H1 (cell line): ENCODE measurements at regions not wholly inside any gene's neighbourhood (a gene's known extent, or its start where the extent isn't known, plus 50 kb on each side); places are given as distances from the start of the nearest gene placed in this dataset.
A peak's percentile ranks its signal among the peaks of the same experiment; 100 is the strongest.

ENCODE experiments used
- CTCF ChIA-PET: fragments of 300-600 bp; sonication (Branson Sonifier 250); formaldehyde crosslinking; loops from one replicate; lab custom pipeline; 2021; ENCODE audit not compliant: partially characterized antibody; lab: Charles Lee
- POLR2A ChIA-PET: fragments of 300-600 bp; sonication (Branson Sonifier 250); formaldehyde crosslinking; loops from one replicate; lab custom pipeline; 2021; ENCODE audit warnings: inconsistent platforms; ENCODE audit not compliant: partially characterized antibody; lab: Charles Lee
- DNase-seq, 2 experiments: peaks; one replicate each; pipeline versions ENCODE4 v3.0.0 to v3.0.0-alpha.2; 2010 to 2022; ENCODE audit warnings: low spot score in 2 of 2, low read depth in 1 of 2, mixed read lengths in 1 of 2
- FAIRE-seq: peaks from 2 replicates; lab custom pipeline; 2011; peaks lifted over from hg19 to GRCh38; lab: Jason Lieb, UNC
- H2AFZ ChIP-seq: 2 replicates; pipeline ENCODE4 v1.8.1; 2012; ENCODE audit warnings: low read length, inconsistent platforms
- H2AK5ac ChIP-seq: 2 replicates; pipeline ENCODE4 v1.6.1; 2013; ENCODE audit warnings: low read depth, low read length
- H2BK120ac ChIP-seq: replicated peaks from 2 replicates; pipeline ENCODE3; 2013; ENCODE audit warnings: low read depth, low read length, inconsistent platforms
- H2BK12ac ChIP-seq: 2 replicates; pipeline ENCODE4 v1.6.1; 2013; ENCODE audit warnings: low read depth, low read length
- H2BK15ac ChIP-seq: 2 replicates; pipeline ENCODE4 v1.6.1; 2013; ENCODE audit warnings: low read length
- H2BK20ac ChIP-seq: 2 replicates; pipeline ENCODE4 v1.6.1; 2013; ENCODE audit warnings: low read length
- H2BK5ac ChIP-seq: 2 replicates; pipeline ENCODE4 v1.6.1; 2013; ENCODE audit warnings: low read depth, low read length
- H3K14ac ChIP-seq: 2 replicates; pipeline ENCODE4 v1.6.1; 2013; ENCODE audit warnings: inconsistent platforms; ENCODE audit not compliant: insufficient read length
- H3K18ac ChIP-seq: 2 replicates; pipeline ENCODE4 v1.6.1; 2013; ENCODE audit warnings: low read length; ENCODE audit errors: extremely low read depth
- H3K23ac ChIP-seq: 2 replicates; pipeline ENCODE4 v1.6.1; 2013; ENCODE audit warnings: inconsistent platforms; ENCODE audit not compliant: insufficient read length
- H3K23me2 ChIP-seq: 2 replicates; pipeline ENCODE4 v1.6.1; 2013; ENCODE audit warnings: low read depth, low read length
- H3K27ac ChIP-seq: 2 replicates; pipeline ENCODE4 v1.6.1; 2011; ENCODE audit warnings: low read depth, low read length, inconsistent platforms
- H3K27me3 ChIP-seq, 4 experiments: replicated peaks in 1 of 4; 1 replicate in 1 of 4; 2 replicates in 3 of 4; pipeline versions ENCODE4 v1.6.1 to v1.8.1; 2011 to 2013; ENCODE audit warnings: low read length in 3 of 4, mild to moderate bottlenecking in 3 of 4, inconsistent platforms in 2 of 4, mixed read lengths in 2 of 4, moderate library complexity in 1 of 4; ENCODE audit not compliant: control insufficient read depth in 3 of 4, insufficient read depth in 3 of 4; ENCODE audit errors: extremely low read depth in 1 of 4
- H3K36me3 ChIP-seq, 4 experiments: 2 replicates each; pipeline versions ENCODE4 v1.6.1 to v1.8.1; 2011 to 2013; ENCODE audit warnings: mild to moderate bottlenecking in 4 of 4, low read length in 3 of 4, moderate library complexity in 2 of 4, control low read depth in 1 of 4, inconsistent platforms in 1 of 4; ENCODE audit not compliant: insufficient read depth in 4 of 4, control insufficient read depth in 2 of 4
- H3K4ac ChIP-seq: replicated peaks from 2 replicates; pipeline ENCODE3; 2013; ENCODE audit warnings: low read length, low read depth, mixed read lengths, inconsistent platforms; ENCODE audit not compliant: insufficient read length
- H3K4me1 ChIP-seq, 4 experiments: replicated peaks in 1 of 4; 1 replicate in 1 of 4; 2 replicates in 3 of 4; pipeline versions ENCODE4 v1.6.1 to v1.8.1; 2011 to 2013; ENCODE audit warnings: low read length in 3 of 4, inconsistent platforms in 2 of 4, mixed read lengths in 1 of 4; ENCODE audit not compliant: insufficient read depth in 4 of 4, control insufficient read depth in 3 of 4
- H3K4me2 ChIP-seq, 2 experiments: 2 replicates each; pipeline versions ENCODE4 v1.6.1 to v1.8.1; 2011 to 2013; ENCODE audit warnings: low read depth in 2 of 2, low read length in 2 of 2, control low read depth in 1 of 2, inconsistent platforms in 1 of 2, mild to moderate bottlenecking in 1 of 2; ENCODE audit not compliant: insufficient read depth in 1 of 2
- H3K4me3 ChIP-seq, 4 experiments: fragments of 200-600, 300-600 bp in 1 of 4; sonication (generic), shearing (Covaris generic), sonication (Bioruptor Twin) in 1 of 4; 2 replicates each; pipeline versions ENCODE4 v1.5.1 to v1.8.1; 2011 to 2016; ENCODE audit warnings: low read length in 4 of 4, low read depth in 3 of 4, control low read depth in 2 of 4, inconsistent platforms in 2 of 4, mild to moderate bottlenecking in 2 of 4, mixed read lengths in 1 of 4, moderate library complexity in 1 of 4; ENCODE audit not compliant: insufficient read depth in 2 of 4; ENCODE audit errors: extremely low read depth in 1 of 4
- H3K56ac ChIP-seq: replicated peaks from 2 replicates; pipeline ENCODE3; 2013; ENCODE audit warnings: low read depth, mild to moderate bottlenecking, mixed read lengths, low read length, inconsistent platforms; ENCODE audit not compliant: insufficient read length
- H3K79me1 ChIP-seq: 2 replicates; pipeline ENCODE4 v1.6.1; 2013; ENCODE audit warnings: low read depth, low read length, control low read depth
- H3K79me2 ChIP-seq, 2 experiments: 2 replicates each; pipeline versions ENCODE4 v1.6.1 to v1.8.1; 2012 to 2013; ENCODE audit warnings: low read length in 2 of 2, mild to moderate bottlenecking in 2 of 2, inconsistent platforms in 1 of 2; ENCODE audit not compliant: insufficient read depth in 2 of 2, control insufficient read depth in 1 of 2
- H3K9ac ChIP-seq, 4 experiments: replicated peaks in 1 of 4; 1 replicate in 1 of 4; 2 replicates in 3 of 4; pipeline versions ENCODE4 v1.6.1 to v1.8.1; 2011 to 2013; ENCODE audit warnings: low read depth in 3 of 4, low read length in 3 of 4, control low read depth in 2 of 4, mild to moderate bottlenecking in 2 of 4, moderate library complexity in 2 of 4, inconsistent platforms in 1 of 4; ENCODE audit errors: extremely low read depth in 1 of 4
- H3K9me3 ChIP-seq, 2 experiments: 2 replicates each; pipeline versions ENCODE4 v1.6.1 to v1.8.1; 2012 to 2013; ENCODE audit warnings: mild to moderate bottlenecking in 2 of 2, moderate library complexity in 2 of 2, control low read depth in 1 of 2, inconsistent platforms in 1 of 2, low read depth in 1 of 2, low read length in 1 of 2, mixed read lengths in 1 of 2; ENCODE audit not compliant: insufficient read depth in 2 of 2
- H4K20me1 ChIP-seq, 2 experiments: replicated peaks in 1 of 2; 2 replicates each; pipeline versions ENCODE3 to v1.8.1; 2011 to 2013; ENCODE audit warnings: inconsistent platforms in 2 of 2, low read length in 2 of 2, mild to moderate bottlenecking in 1 of 2; ENCODE audit not compliant: insufficient read depth in 2 of 2, control insufficient read depth in 1 of 2
- H4K5ac ChIP-seq: 2 replicates; pipeline ENCODE4 v1.6.1; 2013; ENCODE audit warnings: low read length, low read depth, mixed read lengths, inconsistent platforms; ENCODE audit not compliant: insufficient read length
- H4K8ac ChIP-seq: 2 replicates; pipeline ENCODE4 v1.8.0; 2013; ENCODE audit warnings: mild to moderate bottlenecking, moderate library complexity, low read length, inconsistent platforms; ENCODE audit not compliant: insufficient read depth; ENCODE audit errors: extremely low read depth
- H4K91ac ChIP-seq: replicated peaks from 2 replicates; pipeline ENCODE3; 2013; ENCODE audit warnings: low read length, mixed read lengths, inconsistent platforms; ENCODE audit not compliant: insufficient read length
- CHD2 ChIP-seq: IDR thresholded peaks from 2 replicates; pipeline ENCODE4 v1.6.1; 2012; ENCODE audit warnings: low read length, improper control_type of control experiment
- RFX5 ChIP-seq: IDR thresholded peaks from 2 replicates; pipeline ENCODE4 v1.6.1; 2011; ENCODE audit warnings: low read depth, low read length, improper control_type of control experiment, borderline replicate concordance
- TCF12 ChIP-seq: IDR thresholded peaks from 2 replicates; pipeline ENCODE4 v1.6.1; 2011; ENCODE audit warnings: low read depth, mild to moderate bottlenecking, low read length
- WGBS, 2 experiments: shearing (Covaris generic) in 1 of 2; methylation state at CpG; one replicate each; pipeline versions ENCODE4 v1.1.6 to v1.1.7; 2013 to 2015; ENCODE audit warnings: low lambda C conversion rate in 2 of 2, mixed read lengths in 2 of 2, inconsistent platforms in 1 of 2, low coverage in 1 of 2, missing lambda C conversion rate in 1 of 2; ENCODE audit not compliant: insufficient replicate concordance in 2 of 2, insufficient coverage in 1 of 2, insufficient read length in 1 of 2; ENCODE audit errors: extremely low coverage in 1 of 2, missing lambda C conversion rate in 1 of 2; 5-methylcytosine and 5-hydroxymethylcytosine counted together
- TF ChIP-seq, protein P1 (sequence below): IDR thresholded peaks from 2 replicates; pipeline ENCODE4 v1.6.1; 2012; ENCODE audit warnings: inconsistent platforms

DNA sequence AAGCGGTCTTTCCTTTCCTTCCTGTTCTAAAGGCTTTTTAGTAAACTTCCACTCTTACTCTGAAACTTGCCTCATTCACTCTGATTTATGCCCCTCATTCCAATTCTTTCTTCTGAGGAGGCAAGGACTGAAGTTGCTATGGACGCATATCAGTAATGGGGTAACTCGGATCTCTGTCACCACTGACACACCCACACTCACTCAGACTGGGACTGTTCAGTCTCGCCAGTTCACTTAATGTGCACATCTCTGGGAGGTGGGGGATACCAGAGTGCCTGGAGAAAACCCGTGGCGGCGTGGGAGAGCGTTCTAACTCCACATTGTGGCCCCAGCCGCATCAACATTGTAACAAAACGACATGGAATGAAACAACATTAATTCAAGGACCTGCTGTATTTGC is 1139.3 kb upstream of the CELF2 start:
- no peaks in the 10 kb centered on the region for H3K79me2 ChIP-seq
- peak overlapping the region; percentile 23; the same call in 1 of the 2 replicates for H2BK5ac ChIP-seq
- ChIA-PET CTCF (no interaction called here), POLR2A (no interaction called here)
- no peaks in the 10 kb centered on the region for H4K20me1 ChIP-seq
- H3K27me3 ChIP-seq, result no peaks in the 10 kb centered on the region; a peak in 1 of 7 replicates
- no peak overlapping the region; the same call in 1 of the 2 replicates for H2AFZ ChIP-seq
- H3K56ac ChIP-seq, result no peak overlapping the region
- H3K9me3 ChIP-seq, result peaks cover 4% of the 10 kb centered on the region in 2 experiments; a peak in 2 of 4 replicates
- H3K4me2 ChIP-seq, result no peak overlapping the region
- no peak overlapping the region for H2BK20ac ChIP-seq
- H3K23ac ChIP-seq, result no peak overlapping the region
- WGBS, 2 experiments, result 94% methylated on average over 10 of the region's 10 CpGs; no CpG with 5 or more reads in 1 of the 2 experiments
- H3K23me2 ChIP-seq, result peaks cover 2% of the 10 kb centered on the region; the same call in 1 of the 2 replicates
- TF ChIP-seq TCF12, result no peak
- no peak for TF ChIP-seq CHD2
- TF ChIP-seq RFX5, result no peak
- TF ChIP-seq, protein P1, sequence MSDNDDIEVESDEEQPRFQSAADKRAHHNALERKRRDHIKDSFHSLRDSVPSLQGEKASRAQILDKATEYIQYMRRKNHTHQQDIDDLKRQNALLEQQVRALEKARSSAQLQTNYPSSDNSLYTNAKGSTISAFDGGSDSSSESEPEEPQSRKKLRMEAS, result no peak
- no peak overlapping the region for H4K5ac ChIP-seq
- no peak overlapping the region for H2AK5ac ChIP-seq
- DNase-seq, result no peak
- H3K9ac ChIP-seq, result no peak overlapping the region
- FAIRE-seq, result no peak
- H3K4me3 ChIP-seq, result no peak overlapping the region
- no peak overlapping the region for H4K8ac ChIP-seq
- H3K27ac ChIP-seq, result no peak overlapping the region
- no peak overlapping the region for H2BK120ac ChIP-seq
- no peak overlapping the region for H2BK15ac ChIP-seq
- H3K14ac ChIP-seq, result no peak overlapping the region
- no peaks in the 10 kb centered on the region for H3K4me1 ChIP-seq
- H3K79me1 ChIP-seq, result no peaks in the 10 kb centered on the region
- H2BK12ac ChIP-seq, result no peak overlapping the region
- H3K36me3 ChIP-seq, result no peaks in the 10 kb centered on the region
- no peak overlapping the region for H4K91ac ChIP-seq
- no peak overlapping the region for H3K4ac ChIP-seq
- no peak overlapping the region for H3K18ac ChIP-seq
